Smooth muscle cell (in vitro differentiated cells): ENCODE measurements at regions not wholly inside any gene's neighbourhood (a gene's known extent, or its start where the extent isn't known, plus 50 kb on each side); places are given as distances from the start of the nearest gene placed in this dataset.

Source experiments
- DNase-seq: peaks from one replicate; lab custom pipeline; 2025; ENCODE audit not compliant: unreplicated experiment; lab: John Stamatoyannopoulos, UW
- H2AFZ ChIP-seq: fragments of 200-600 bp; sonication (generic); 2 replicates; pipeline ENCODE4 v1.6.0; 2016; ENCODE audit warnings: antibody characterized with exemption, low read depth, mild to moderate bottlenecking
- H3F3A ChIP-seq: fragments of 200-600 bp; sonication (generic); 2 replicates; pipeline ENCODE4 v1.6.0; 2017; ENCODE audit warnings: antibody characterized with exemption, low read depth
- H3K27ac ChIP-seq: fragments of 200-600 bp; sonication (generic); 2 replicates; pipeline ENCODE4 v1.5.1; 2016; ENCODE audit warnings: low read depth, mild to moderate bottlenecking
- H3K27me3 ChIP-seq: fragments of 200-600 bp; sonication (generic); 2 replicates; pipeline ENCODE4 v1.6.1; 2016; ENCODE audit warnings: low read depth, mild to moderate bottlenecking
- H3K36me3 ChIP-seq: fragments of 200-600 bp; sonication (generic); 2 replicates; pipeline ENCODE4 v1.5.1; 2016; ENCODE audit warnings: low read depth
- H3K4me1 ChIP-seq: fragments of 200-600 bp; sonication (generic); 2 replicates; pipeline ENCODE4 v1.5.1; 2016; ENCODE audit warnings: low read depth
- H3K4me2 ChIP-seq: fragments of 200-600 bp; sonication (generic); 2 replicates; pipeline ENCODE4 v1.6.0; 2016; ENCODE audit warnings: mild to moderate bottlenecking
- H3K4me3 ChIP-seq: fragments of 200-600 bp; sonication (generic); 2 replicates; pipeline ENCODE4 v1.5.1; 2016; ENCODE audit warnings: mild to moderate bottlenecking
- H3K79me2 ChIP-seq: fragments of 200-600 bp; sonication (generic); 2 replicates; pipeline ENCODE4 v1.6.0; 2016; ENCODE audit warnings: low read depth, mild to moderate bottlenecking
- H3K9ac ChIP-seq: fragments of 200-600 bp; sonication (generic); 2 replicates; pipeline ENCODE4 v1.6.0; 2016; ENCODE audit warnings: low read depth
- H3K9me3 ChIP-seq: fragments of 200-600 bp; sonication (generic); replicated peaks from 2 replicates; pipeline ENCODE4 v1.5.1; 2016; ENCODE audit warnings: low read depth
- H4K20me1 ChIP-seq: fragments of 200-600 bp; sonication (generic); 2 replicates; pipeline ENCODE4 v1.6.0; 2016; ENCODE audit warnings: low read depth
- CTCF ChIP-seq: fragments of 200-600 bp; sonication (generic); IDR thresholded peaks from 2 replicates; pipeline ENCODE4 v1.5.1; 2017; ENCODE audit warnings: borderline replicate concordance, mild to moderate bottlenecking, antibody characterized with exemption; ENCODE audit not compliant: insufficient read depth, poor library complexity, severe bottlenecking
- WGBS: methylation state at CpG from one replicate; pipeline ENCODE4 v1.1.7; 2016; ENCODE audit warnings: low lambda C conversion rate; 5-methylcytosine and 5-hydroxymethylcytosine counted together

- no peak overlapping the region for H3K4me3 ChIP-seq
- no peak overlapping the region for H3K9ac ChIP-seq
- no peaks in the 10 kb centered on the region for H3F3A ChIP-seq
- no peaks in the 10 kb centered on the region for H3K36me3 ChIP-seq
- H3K27ac ChIP-seq = no peak overlapping the region
- H3K9me3 ChIP-seq = no peaks in the 10 kb centered on the region
- no peaks in the 10 kb centered on the region for H3K27me3 ChIP-seq
- H2AFZ ChIP-seq = no peak overlapping the region
- H3K79me2 ChIP-seq = no peaks in the 10 kb centered on the region
- no peaks in the 10 kb centered on the region for H4K20me1 ChIP-seq
- H3K4me2 ChIP-seq = no peak overlapping the region
- no peak for TF ChIP-seq CTCF
- DNase-seq = no peak
- H3K4me1 ChIP-seq = no peaks in the 10 kb centered on the region
- 81% methylated on average over 2 of the region's 2 CpGs for WGBS
Measured at GRCh38 chr1:195053478-195053877, 1554.8 kb downstream of the KCNT2 start.

- no peaks in the 10 kb centered on the region for H3K27me3 ChIP-seq
- H4K20me1 ChIP-seq = no peaks in the 10 kb centered on the region
- H3F3A ChIP-seq = no peaks in the 10 kb centered on the region
- H3K9me3 ChIP-seq = no peaks in the 10 kb centered on the region
- WGBS = 79% methylated on average over 2 of the region's 2 CpGs
- H3K4me2 ChIP-seq = no peak overlapping the region
- H3K4me3 ChIP-seq = no peak overlapping the region
- no peaks in the 10 kb centered on the region for H3K79me2 ChIP-seq
- no peaks in the 10 kb centered on the region for H3K36me3 ChIP-seq
- no peak overlapping the region for H2AFZ ChIP-seq
- DNase-seq = no peak
- no peak for TF ChIP-seq CTCF
- no peak overlapping the region for H3K27ac ChIP-seq
- H3K9ac ChIP-seq = no peak overlapping the region
- no peaks in the 10 kb centered on the region for H3K4me1 ChIP-seq
Measured at GRCh38 chr1:195047772-195048171, 1560.5 kb downstream of the KCNT2 start.

GRCh38 chr1:195045072-195045471 lies 1563.2 kb downstream of the KCNT2 start:
- no peak overlapping the region for H3K9ac ChIP-seq
- whole genome bisulfite sequencing = 87% methylated on average over 2 of the region's 2 CpGs

More at GRCh38 chr1:195045072-195045471, 1563.2 kb downstream of the KCNT2 start:
- Histone ChIP-seq H3K27me3 (no peaks in the 10 kb centered on the region), H3K4me1 (no peaks in the 10 kb centered on the region), H2AFZ (no peak overlapping the region), H3K4me3 (no peak overlapping the region), H3K4me2 (no peak overlapping the region), H3F3A (no peaks in the 10 kb centered on the region), H3K36me3 (no peaks in the 10 kb centered on the region), H3K9me3 (no peaks in the 10 kb centered on the region), H4K20me1 (no peaks in the 10 kb centered on the region), H3K79me2 (no peaks in the 10 kb centered on the region), H3K27ac (no peak overlapping the region)
- TF ChIP-seq CTCF = no peak
- DNase-seq = no peak
